IgD-negative memory B cell (primary cell): ENCODE measurements at regions not wholly inside any gene's neighbourhood (a gene's known extent, or its start where the extent isn't known, plus 50 kb on each side); places are given as distances from the start of the nearest gene placed in this dataset.

Experiments
- H3K27ac Mint-ChIP-seq, 3 donors: one replicate each; pipeline ENCODE4 v1.8.0; 2020 to 2022; ENCODE audit warnings: mild to moderate bottlenecking in 3 of 3, mixed read lengths in 3 of 3, moderate library complexity in 1 of 3
- H3K27me3 Mint-ChIP-seq: one replicate; pipeline ENCODE4 v1.8.0; 2021; ENCODE audit warnings: mixed read lengths
- H3K36me3 Mint-ChIP-seq: one replicate; pipeline ENCODE4 v1.8.0; 2020; ENCODE audit warnings: mild to moderate bottlenecking, mixed read lengths
- H3K4me1 Mint-ChIP-seq, 3 donors: one replicate each; pipeline ENCODE4 v1.8.0; 2020 to 2022; ENCODE audit warnings: mixed read lengths in 3 of 3, mild to moderate bottlenecking in 1 of 3
- H3K4me3 Mint-ChIP-seq, 4 donors: one replicate each; pipeline ENCODE4 v1.8.0; 2020 to 2022; ENCODE audit warnings: mild to moderate bottlenecking in 4 of 4, mixed read lengths in 4 of 4, moderate library complexity in 3 of 4
- H3K9me3 Mint-ChIP-seq, 3 donors: one replicate each; pipeline ENCODE4 v1.8.0; 2020 to 2021; ENCODE audit warnings: mixed read lengths in 3 of 3, mild to moderate bottlenecking in 1 of 3

DNA sequence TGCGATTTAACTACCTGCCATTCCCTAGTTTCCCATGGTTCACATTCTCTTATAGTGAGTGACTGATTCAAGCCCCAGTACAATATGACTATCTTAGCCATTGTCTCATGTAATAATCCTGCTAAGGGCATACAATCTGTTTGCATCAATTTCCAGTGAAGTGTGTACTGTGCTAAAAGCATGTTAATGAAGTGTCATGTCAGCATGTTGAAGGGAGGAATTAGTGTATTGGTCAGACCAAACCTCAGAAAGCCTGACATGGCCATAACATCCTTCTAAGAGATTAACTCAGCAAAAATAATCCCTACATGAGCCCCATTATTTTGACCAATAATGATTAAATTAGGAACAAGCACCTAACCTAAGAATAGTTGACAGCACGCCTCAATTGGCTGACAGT is 442.4 kb downstream of the ENC1 start:
- Mint-ChIP-seq H3K4me3 (no peak overlapping the region), H3K27ac (no peak overlapping the region), H3K27me3 (peaks cover 3% of the 10 kb centered on the region), H3K9me3 (no peaks in the 10 kb centered on the region), H3K36me3 (no peaks in the 10 kb centered on the region), H3K4me1 (peaks cover 0 to 6% (median 4%) of the 10 kb centered on the region in 3 donors)

- Mint-ChIP-seq H3K27me3 (peaks cover 9% of the 10 kb centered on the region), H3K27ac (no peak overlapping the region), H3K9me3 (no peaks in the 10 kb centered on the region), H3K36me3 (no peaks in the 10 kb centered on the region), H3K4me1 (peaks cover 0 to 6% (median 2%) of the 10 kb centered on the region in 3 donors), H3K4me3 (no peak overlapping the region)
Measured at GRCh38 chr5:74196233-74196632, 444.3 kb downstream of the ENC1 start.

- peaks cover 0 to 6% (median 2%) of the 10 kb centered on the region in 3 donors for H3K4me1 Mint-ChIP-seq
- peaks cover 9% of the 10 kb centered on the region for H3K27me3 Mint-ChIP-seq
Measured at GRCh38 chr5:74194196-74194595, 446.3 kb downstream of the ENC1 start.

DNA sequence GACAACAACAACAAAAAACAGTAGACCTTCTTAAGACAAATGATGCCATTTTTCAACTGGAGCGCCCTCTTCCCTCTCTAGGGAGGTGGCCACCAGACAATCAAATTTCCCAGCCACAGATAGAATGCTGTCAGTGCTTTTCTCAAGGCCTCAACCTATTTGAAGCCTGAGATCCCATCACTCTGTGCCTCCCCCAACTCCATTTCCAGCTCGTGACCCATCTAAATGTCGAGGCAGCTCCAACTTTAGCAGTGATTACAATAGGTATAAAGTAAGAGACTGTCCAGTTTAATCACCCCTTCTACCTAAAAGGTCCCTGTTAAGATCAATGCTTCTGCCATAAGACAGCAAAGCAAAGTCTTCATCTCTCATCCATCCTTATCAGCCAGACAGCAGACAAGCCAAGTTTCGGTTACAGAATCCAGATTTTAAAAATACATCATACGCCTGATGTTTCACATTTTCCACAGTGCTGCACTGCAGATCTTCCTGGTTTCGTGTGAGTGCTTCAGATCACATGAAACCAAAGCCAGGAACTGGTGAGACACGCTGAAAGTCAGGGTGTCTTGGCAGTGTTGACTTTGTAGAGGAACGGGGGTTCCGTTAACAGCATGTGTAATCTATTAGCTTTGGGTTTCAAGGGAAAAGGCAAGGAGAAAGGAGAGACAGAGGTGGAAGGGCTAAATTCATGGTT is 447.8 kb downstream of the ENC1 start:
- Mint-ChIP-seq H3K9me3 (peaks cover 0 to 4% (median 2%) of the 10 kb centered on the region in 3 donors), H3K27ac (no peak overlapping the region), H3K36me3 (no peaks in the 10 kb centered on the region), H3K27me3 (peaks cover 9% of the 10 kb centered on the region), H3K4me1 (peaks cover 0 to 6% (median 2%) of the 10 kb centered on the region in 3 donors), H3K4me3 (no peak overlapping the region)

More at GRCh38 chr5:74194196-74194595, 446.3 kb downstream of the ENC1 start:
- Mint-ChIP-seq H3K27ac (no peak overlapping the region), H3K4me3 (no peak overlapping the region), H3K36me3 (no peaks in the 10 kb centered on the region), H3K9me3 (peaks cover 0 to 4% (median 2%) of the 10 kb centered on the region in 3 donors)

DNA sequence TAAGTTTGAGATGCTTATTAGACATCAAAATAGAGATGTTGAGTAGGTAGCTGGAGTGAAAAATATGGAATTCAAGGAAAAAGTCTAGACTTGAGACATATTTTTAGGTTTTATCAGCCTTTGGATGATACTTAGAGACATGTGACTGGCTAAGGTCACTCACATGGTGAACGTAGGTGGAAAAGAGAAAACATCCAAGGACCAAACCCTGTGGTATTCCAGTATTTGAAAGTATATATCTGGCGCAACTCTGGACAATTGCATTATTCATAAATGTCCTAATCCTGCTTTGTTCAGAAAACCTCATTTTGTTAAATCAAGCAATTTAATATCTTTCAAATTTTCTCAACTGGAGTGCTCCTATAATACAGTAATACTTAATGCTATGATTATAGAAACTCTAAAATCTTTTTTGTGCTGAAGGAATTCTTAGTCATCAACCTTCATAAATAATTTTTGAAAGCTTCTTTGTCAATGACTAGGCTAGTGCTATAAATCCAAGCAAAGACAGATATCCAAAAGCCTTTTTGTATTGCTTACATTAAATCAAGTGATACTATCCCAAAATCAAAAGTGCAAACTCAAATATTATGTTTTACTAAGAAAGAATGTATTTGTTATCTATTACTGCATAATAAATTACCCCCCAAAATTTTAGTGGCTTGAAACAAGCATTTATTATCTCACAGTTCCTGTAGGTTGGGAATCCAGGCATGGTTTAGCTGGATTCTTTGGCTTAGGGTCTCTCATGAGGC is 452.0 kb downstream of the ENC1 start:
- Mint-ChIP-seq H3K36me3 (no peaks in the 10 kb centered on the region), H3K27ac (no peak overlapping the region), H3K27me3 (peaks cover 6% of the 10 kb centered on the region), H3K4me1 (no peaks in the 10 kb centered on the region), H3K9me3 (peaks cover 0 to 4% (median 2%) of the 10 kb centered on the region in 3 donors), H3K4me3 (no peak overlapping the region)

GRCh38 chr5:74187757-74188156 is 452.8 kb downstream of the ENC1 start:
- H3K4me1 Mint-ChIP-seq = no peaks in the 10 kb centered on the region
- H3K36me3 Mint-ChIP-seq = no peaks in the 10 kb centered on the region
- peaks cover 3% of the 10 kb centered on the region for H3K27me3 Mint-ChIP-seq
- H3K9me3 Mint-ChIP-seq = peaks cover 0 to 4% (median 2%) of the 10 kb centered on the region in 3 donors
- H3K4me3 Mint-ChIP-seq = no peak overlapping the region
- no peak overlapping the region for H3K27ac Mint-ChIP-seq

DNA sequence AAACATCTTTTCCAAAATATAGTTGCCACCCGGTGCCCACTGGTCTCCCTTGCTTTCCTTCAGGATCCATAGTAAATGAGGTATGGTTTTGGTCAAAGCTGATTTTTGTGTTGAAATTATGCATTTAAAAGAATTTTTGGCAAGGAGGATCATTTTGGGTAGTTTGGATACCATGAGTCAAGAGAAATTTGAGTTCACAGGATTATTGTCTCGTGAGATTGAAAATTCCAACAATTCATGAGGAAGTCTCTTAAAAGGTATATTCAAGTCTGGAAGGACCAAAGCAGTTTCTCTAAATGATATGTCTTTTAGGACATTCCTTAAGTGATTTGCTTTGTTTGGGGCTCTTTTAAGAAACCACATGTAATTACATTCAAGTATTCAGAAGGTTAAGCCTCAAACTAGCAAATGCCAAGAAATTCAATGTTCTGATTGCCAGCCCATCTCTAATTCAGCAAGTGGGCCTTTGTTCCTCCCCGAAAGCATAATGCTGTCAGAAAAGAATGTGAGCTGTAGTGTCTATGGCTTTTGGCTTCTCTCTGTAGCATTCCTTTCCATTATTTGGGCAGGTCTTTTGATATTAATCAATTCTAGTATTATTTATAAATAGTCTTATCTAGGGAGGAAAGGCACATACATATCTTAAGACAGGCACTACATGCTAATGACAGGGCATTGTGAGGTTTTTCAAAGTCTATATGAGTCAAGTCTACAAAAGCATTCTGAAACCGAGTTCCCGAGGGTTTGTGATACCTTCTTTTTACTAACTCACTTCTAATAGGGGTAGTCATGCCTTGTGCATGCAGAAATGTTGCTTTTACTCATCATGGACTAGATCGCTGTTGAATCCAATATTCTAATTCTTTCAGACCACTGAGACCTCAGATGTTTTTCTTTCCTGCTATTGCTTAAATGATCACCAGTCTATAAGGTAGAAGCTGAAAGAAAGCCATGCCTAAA is 453.9 kb downstream of the ENC1 start:
- no peak overlapping the region for H3K27ac Mint-ChIP-seq
- no peak overlapping the region for H3K4me3 Mint-ChIP-seq
- no peaks in the 10 kb centered on the region for H3K4me1 Mint-ChIP-seq
- H3K27me3 Mint-ChIP-seq = no peaks in the 10 kb centered on the region
- H3K36me3 Mint-ChIP-seq = no peaks in the 10 kb centered on the region
- peaks cover 0 to 4% (median 2%) of the 10 kb centered on the region in 3 donors for H3K9me3 Mint-ChIP-seq

DNA sequence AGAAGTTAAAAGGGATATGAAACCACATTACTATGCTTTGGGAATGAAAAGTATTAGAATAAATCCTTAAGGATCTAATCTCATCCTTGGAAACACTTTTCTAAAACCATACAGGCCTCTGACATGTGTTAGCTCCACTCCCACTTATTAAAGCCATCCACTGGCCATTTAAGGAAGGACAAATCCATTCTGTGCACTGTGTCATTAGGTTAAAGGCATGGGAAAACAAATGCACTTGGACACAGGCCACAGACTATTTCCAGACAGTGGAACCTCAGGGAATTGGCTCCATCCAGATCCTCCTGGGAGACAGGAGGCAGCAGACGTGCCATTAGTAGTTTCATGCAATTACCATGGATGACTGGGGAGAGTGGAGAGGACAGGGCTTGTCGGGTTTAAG is 454.9 kb downstream of the ENC1 start:
- H3K27me3 Mint-ChIP-seq = no peaks in the 10 kb centered on the region
- no peak overlapping the region for H3K4me3 Mint-ChIP-seq
- H3K4me1 Mint-ChIP-seq = no peaks in the 10 kb centered on the region
- no peaks in the 10 kb centered on the region for H3K36me3 Mint-ChIP-seq
- H3K27ac Mint-ChIP-seq = no peak overlapping the region
- peaks cover 0 to 4% (median 2%) of the 10 kb centered on the region in 3 donors for H3K9me3 Mint-ChIP-seq

DNA sequence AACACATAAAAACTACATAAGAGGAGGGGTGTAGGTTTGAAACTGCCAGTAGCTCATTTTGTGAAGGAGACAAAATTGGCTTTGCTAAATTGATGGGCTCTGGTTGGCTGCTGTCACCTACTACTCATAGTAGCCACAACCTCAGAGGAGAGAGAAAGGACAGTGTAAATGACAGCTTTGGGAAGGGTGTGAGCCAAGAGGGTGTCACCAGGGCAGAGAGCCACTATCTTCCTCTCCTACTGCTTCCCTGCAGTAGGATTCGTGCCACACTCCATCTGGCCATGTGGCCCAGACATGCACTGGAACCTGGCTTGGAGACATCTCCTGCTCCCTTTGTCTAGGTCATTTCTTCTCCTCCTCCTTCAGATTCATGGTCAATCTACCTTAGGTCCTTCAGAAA is 455.9 kb downstream of the ENC1 start:
- no peaks in the 10 kb centered on the region for H3K9me3 Mint-ChIP-seq
- no peaks in the 10 kb centered on the region for H3K27me3 Mint-ChIP-seq
- no peaks in the 10 kb centered on the region for H3K36me3 Mint-ChIP-seq
- no peaks in the 10 kb centered on the region for H3K4me1 Mint-ChIP-seq
- no peak overlapping the region for H3K4me3 Mint-ChIP-seq
- H3K27ac Mint-ChIP-seq = no peak overlapping the region

GRCh38 chr5:74183041-74183440 is 457.5 kb downstream of the ENC1 start:
- no peak overlapping the region for H3K4me3 Mint-ChIP-seq
- H3K27ac Mint-ChIP-seq = no peak overlapping the region
- no peaks in the 10 kb centered on the region for H3K4me1 Mint-ChIP-seq

GRCh38 chr5:74182603-74183002 is 457.9 kb downstream of the ENC1 start:
- no peaks in the 10 kb centered on the region for H3K9me3 Mint-ChIP-seq
- H3K4me1 Mint-ChIP-seq = no peaks in the 10 kb centered on the region
- H3K4me3 Mint-ChIP-seq = no peak overlapping the region
- no peak overlapping the region for H3K27ac Mint-ChIP-seq
- no peaks in the 10 kb centered on the region for H3K36me3 Mint-ChIP-seq
- H3K27me3 Mint-ChIP-seq = no peaks in the 10 kb centered on the region

More at GRCh38 chr5:74183041-74183440, 457.5 kb downstream of the ENC1 start:
- H3K9me3 Mint-ChIP-seq = no peaks in the 10 kb centered on the region
- no peaks in the 10 kb centered on the region for H3K27me3 Mint-ChIP-seq
- no peaks in the 10 kb centered on the region for H3K36me3 Mint-ChIP-seq

GRCh38 chr5:74179701-74180100 is 460.8 kb downstream of the ENC1 start:
- H3K27me3 Mint-ChIP-seq = no peaks in the 10 kb centered on the region
- H3K4me1 Mint-ChIP-seq = no peaks in the 10 kb centered on the region
- H3K4me3 Mint-ChIP-seq = no peak overlapping the region
- H3K36me3 Mint-ChIP-seq = peaks cover 2% of the 10 kb centered on the region
- H3K9me3 Mint-ChIP-seq = peaks cover 0 to 2% (median 0%) of the 10 kb centered on the region in 3 donors
- no peak overlapping the region for H3K27ac Mint-ChIP-seq

DNA sequence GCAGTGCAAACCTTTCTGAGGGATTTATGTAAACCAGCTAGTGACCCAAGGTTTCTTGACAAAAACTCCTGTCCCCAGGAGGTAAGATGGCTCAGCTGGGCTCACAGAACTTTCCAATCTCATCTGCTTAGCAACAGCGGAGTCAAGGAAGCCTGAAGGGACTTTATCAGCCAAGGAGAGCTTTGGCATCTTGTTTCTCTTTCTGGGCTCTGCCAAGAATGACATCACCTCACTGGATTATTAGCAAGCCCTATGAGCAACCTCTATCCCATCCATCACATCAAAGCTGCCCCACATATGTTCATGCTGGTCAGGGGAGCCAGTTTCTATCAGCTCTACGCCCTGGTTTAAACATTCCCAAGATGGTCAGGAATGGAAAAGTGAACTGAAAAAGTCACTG is 461.3 kb downstream of the ENC1 start:
- H3K36me3 Mint-ChIP-seq = peaks cover 2% of the 10 kb centered on the region
- H3K27me3 Mint-ChIP-seq = no peaks in the 10 kb centered on the region
- no peak overlapping the region for H3K4me3 Mint-ChIP-seq
- H3K9me3 Mint-ChIP-seq = peaks cover 0 to 4% (median 0%) of the 10 kb centered on the region in 3 donors
- H3K27ac Mint-ChIP-seq = no peak overlapping the region
- no peaks in the 10 kb centered on the region for H3K4me1 Mint-ChIP-seq

DNA sequence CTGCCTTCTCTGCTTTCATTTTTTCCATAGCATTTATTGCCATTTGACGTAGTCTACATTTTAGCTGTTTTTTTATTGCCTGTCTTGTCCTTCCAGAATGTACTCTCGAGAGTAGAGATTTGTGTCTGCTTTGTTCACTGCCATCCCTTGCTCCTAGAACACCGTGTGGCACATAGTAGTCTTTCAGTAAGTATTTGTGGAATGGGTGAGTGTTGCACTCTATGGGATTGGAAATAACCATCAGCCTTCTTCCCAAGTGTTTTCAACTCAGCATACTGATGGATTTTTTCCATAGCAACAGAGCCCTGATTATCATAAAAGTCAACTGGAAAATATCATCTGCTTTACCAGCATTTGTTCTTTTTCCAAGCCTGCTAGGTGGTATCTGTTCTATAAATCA is 462.6 kb downstream of the ENC1 start:
- H3K9me3 Mint-ChIP-seq = peaks cover 0 to 4% (median 0%) of the 10 kb centered on the region in 3 donors
- no peaks in the 10 kb centered on the region for H3K4me1 Mint-ChIP-seq
- no peak overlapping the region for H3K27ac Mint-ChIP-seq
- no peaks in the 10 kb centered on the region for H3K27me3 Mint-ChIP-seq
- H3K36me3 Mint-ChIP-seq = peaks cover 2% of the 10 kb centered on the region
- no peak overlapping the region for H3K4me3 Mint-ChIP-seq

DNA sequence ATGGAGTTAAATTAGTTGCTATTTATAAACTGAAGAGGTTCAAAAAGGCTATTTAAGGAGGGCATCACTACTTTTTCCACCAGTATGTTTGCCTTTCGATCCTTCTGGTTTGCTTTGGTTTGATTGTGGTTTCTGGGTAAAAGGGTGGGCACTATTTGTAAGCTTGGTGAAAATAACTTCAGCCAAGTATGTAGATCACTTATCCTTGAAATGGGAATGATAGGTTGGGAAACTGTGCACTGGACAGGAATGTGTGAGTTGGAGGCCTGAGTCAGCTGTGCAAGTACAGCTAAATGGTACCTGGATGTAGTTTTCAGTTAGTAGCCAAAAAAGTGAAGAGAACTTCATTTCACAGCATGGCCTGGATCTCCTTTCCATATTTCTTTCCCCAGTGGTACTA is 466.2 kb downstream of the ENC1 start:
- no peak overlapping the region for H3K27ac Mint-ChIP-seq
- peaks cover 0 to 4% (median 0%) of the 10 kb centered on the region in 3 donors for H3K9me3 Mint-ChIP-seq
- H3K4me3 Mint-ChIP-seq = no peak overlapping the region
- H3K4me1 Mint-ChIP-seq = no peaks in the 10 kb centered on the region
- peaks cover 2% of the 10 kb centered on the region for H3K36me3 Mint-ChIP-seq
- no peaks in the 10 kb centered on the region for H3K27me3 Mint-ChIP-seq
